ENCODE measurements at regions not wholly inside any gene's neighbourhood (a gene's known extent, or its start where the extent isn't known, plus 50 kb on each side); places are given as distances from the start of the nearest gene placed in this dataset.

DNA sequence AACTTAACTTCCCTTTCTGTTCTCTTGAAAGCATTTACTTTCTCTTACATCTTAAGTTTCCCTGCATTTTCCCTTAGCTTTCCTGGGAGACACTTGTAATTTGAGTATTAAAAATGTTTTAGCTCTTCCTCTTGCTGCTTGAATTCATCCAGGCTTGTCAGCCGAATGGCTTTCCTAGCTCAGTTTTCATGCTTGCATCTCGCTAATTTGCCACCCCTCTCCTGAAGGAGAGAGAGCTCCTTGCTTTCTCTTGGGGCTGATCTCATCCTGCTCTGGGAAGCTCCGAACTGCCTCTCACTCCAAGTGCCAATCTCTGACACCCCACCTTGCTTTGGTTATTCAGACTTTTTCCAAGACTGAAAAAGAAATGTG, 374.6 kb upstream of the TBL1XR1 start:
- TF ChIP-seq POLR2AphosphoS5 (IDR thresholded peaks at IDR 0.05; ENCODE audit: low read depth, low read length) (no peak), SIN3A (IDR thresholded peaks at IDR 0.05; ENCODE audit: borderline replicate concordance, insufficient read depth, low read length) (no peak), TAF1 (IDR thresholded peaks at IDR 0.05; ENCODE audit: borderline replicate concordance, insufficient read depth, low read length) (no peak), REST (IDR thresholded peaks at IDR 0.05; ENCODE audit: insufficient read depth in 1 of 2, low read depth in 2 of 2, low read length in 2 of 2) (no peak)
